Sigmoid colon (tissue), 6 donors: ENCODE measurements at regions not wholly inside any gene's neighbourhood (a gene's known extent, or its start where the extent isn't known, plus 50 kb on each side); places are given as distances from the start of the nearest gene placed in this dataset.

Experiments used
- DNase-seq: peaks from one replicate; pipeline ENCODE4 v3.0.0-alpha.2; 2019
- H3K27ac ChIP-seq, 4 donors: fragments of 200-600 bp; sonication (generic); one replicate each; pipeline ENCODE4 v1.5.1; 2016 to 2019; ENCODE audit warnings: mild to moderate bottlenecking in 1 of 4
- H3K27me3 ChIP-seq, 3 donors: fragments of 200-600 bp; sonication (generic); one replicate each; pipeline ENCODE4 v1.5.1; 2019; ENCODE audit warnings: mild to moderate bottlenecking in 1 of 3
- H3K36me3 ChIP-seq, 4 donors: fragments of 200-600 bp; sonication (generic); one replicate each; pipeline ENCODE4 v1.5.1; 2016 to 2019
- H3K4me1 ChIP-seq, 4 donors: fragments of 200-600 bp; sonication (generic); one replicate each; pipeline ENCODE4 v1.5.1; 2017 to 2019
- H3K4me3 ChIP-seq, 4 donors: fragments of 200-600 bp; sonication (generic); one replicate each; pipeline ENCODE4 v1.5.1; 2017 to 2019; ENCODE audit warnings: mild to moderate bottlenecking in 2 of 4, moderate library complexity in 1 of 4
- H3K9me3 ChIP-seq, 4 donors: fragments of 200-600 bp in 3 of 4; sonication (generic) in 3 of 4; one replicate each; pipeline versions ENCODE4 v1.5.1 to v1.6.1; 2013 to 2019
- EP300 ChIP-seq, 4 donors: sonication (generic); formaldehyde crosslinking; IDR thresholded peaks; one replicate each; pipeline ENCODE4 v1.6.1; 2017; ENCODE audit warnings: antibody characterized with exemption in 4 of 4
- POLR2A ChIP-seq, 2 donors: fragments of 450-650 bp; IDR thresholded peaks; one replicate each; pipeline ENCODE4 v1.6.1; 2016; ENCODE audit warnings: antibody characterized with exemption in 2 of 2, mild to moderate bottlenecking in 2 of 2, moderate library complexity in 2 of 2
- POLR2AphosphoS5 ChIP-seq, 4 donors: sonication (generic); formaldehyde crosslinking; IDR thresholded peaks; one replicate each; pipeline ENCODE4 v1.6.1; 2017; ENCODE audit warnings: antibody characterized with exemption in 4 of 4
- WGBS, 2 donors: extraction: QIAGEN DNeasy Blood & Tissue Kit; methylation state at CpG; one replicate each; pipeline ENCODE4 v1.1.7; 2013; 5-methylcytosine and 5-hydroxymethylcytosine counted together
- intact Hi-C: fragments of 100-400 bp; cut with DNase I; formaldehyde crosslinking; loops from one replicate; pipeline ENCODE4 v1.15.1; 2023
- TF ChIP-seq, protein P1 (sequence below), 4 experiments: fragments of 450-650 bp in 3 of 4; fragments of 200-600 bp in 1 of 4; IDR thresholded peaks; one replicate each; pipeline ENCODE4 v1.5.1; 2016 to 2019; ENCODE audit warnings: antibody characterized with exemption in 4 of 4, mild to moderate bottlenecking in 3 of 4, moderate library complexity in 2 of 4
- donor health status: healthy with polysubstance abuse.
- donor health status: healthy.

DNA sequence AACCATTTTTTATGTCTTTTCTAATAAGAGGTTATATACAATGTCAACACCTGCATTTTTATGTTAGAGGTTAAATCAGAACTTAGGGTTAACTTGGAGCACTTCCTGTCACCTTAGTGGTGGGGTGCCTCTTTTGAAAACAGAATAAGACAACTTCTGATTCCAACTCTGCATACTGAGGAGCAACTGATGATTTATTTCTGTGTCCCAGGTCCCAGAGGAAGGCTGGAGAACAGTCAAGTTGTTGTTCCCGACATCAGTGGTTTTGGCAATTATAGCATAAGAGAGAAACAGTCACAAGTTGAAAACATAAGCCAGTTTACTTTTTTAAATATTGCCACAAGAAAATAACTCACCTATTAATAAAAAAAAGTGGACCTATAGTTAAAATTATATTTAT lies 871.0 kb upstream of the ADAMTS5 start:
- Histone ChIP-seq H3K27ac (peak overlapping the region in 3 of 4 donors; percentile 1 to 22 (median 16)), H3K9me3 (no peaks in the 10 kb centered on the region), H3K4me1 (peaks cover 0 to 40% (median 17%) of the 10 kb centered on the region in 4 donors), H3K4me3 (no peak overlapping the region), H3K27me3 (no peaks in the 10 kb centered on the region), H3K36me3 (no peaks in the 10 kb centered on the region)
- 63 to 82% methylated on average over 1 of the region's 1 CpG for WGBS, 2 donors
- no peak for DNase-seq
- TF ChIP-seq POLR2AphosphoS5 (IDR thresholded peaks at IDR 0.05), result peak in 2 of 4 donors; percentile 48 to 57
- TF ChIP-seq, protein P1, sequence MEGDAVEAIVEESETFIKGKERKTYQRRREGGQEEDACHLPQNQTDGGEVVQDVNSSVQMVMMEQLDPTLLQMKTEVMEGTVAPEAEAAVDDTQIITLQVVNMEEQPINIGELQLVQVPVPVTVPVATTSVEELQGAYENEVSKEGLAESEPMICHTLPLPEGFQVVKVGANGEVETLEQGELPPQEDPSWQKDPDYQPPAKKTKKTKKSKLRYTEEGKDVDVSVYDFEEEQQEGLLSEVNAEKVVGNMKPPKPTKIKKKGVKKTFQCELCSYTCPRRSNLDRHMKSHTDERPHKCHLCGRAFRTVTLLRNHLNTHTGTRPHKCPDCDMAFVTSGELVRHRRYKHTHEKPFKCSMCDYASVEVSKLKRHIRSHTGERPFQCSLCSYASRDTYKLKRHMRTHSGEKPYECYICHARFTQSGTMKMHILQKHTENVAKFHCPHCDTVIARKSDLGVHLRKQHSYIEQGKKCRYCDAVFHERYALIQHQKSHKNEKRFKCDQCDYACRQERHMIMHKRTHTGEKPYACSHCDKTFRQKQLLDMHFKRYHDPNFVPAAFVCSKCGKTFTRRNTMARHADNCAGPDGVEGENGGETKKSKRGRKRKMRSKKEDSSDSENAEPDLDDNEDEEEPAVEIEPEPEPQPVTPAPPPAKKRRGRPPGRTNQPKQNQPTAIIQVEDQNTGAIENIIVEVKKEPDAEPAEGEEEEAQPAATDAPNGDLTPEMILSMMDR (IDR thresholded peaks at IDR 0.05), result no peak
- intact Hi-C loops, result loop anchor here (5.0 kb wide), 1 partner anchor 121 kb away; no protein-coding TSS in a partner anchor

DNA sequence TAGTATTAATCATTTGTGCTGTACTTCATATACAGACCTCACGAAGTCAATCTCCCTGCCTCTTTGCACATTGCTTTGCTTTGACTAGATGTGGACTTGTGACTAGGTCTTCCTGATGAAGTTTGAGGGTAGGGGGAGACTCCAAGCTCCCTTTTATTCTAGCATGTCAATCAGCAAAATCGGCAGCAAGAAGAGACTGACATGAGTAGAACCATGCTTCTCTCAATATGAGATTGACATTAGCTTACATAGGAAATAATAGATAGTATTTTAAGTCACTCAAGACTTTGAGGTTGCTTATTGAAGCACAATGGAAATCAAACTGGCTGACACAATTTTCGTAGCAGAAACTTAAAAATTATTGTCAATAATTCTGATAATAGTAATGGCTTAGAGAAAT lies 866.4 kb upstream of the ADAMTS5 start:
- Histone ChIP-seq H3K4me1 (peaks cover 0 to 22% (median 14%) of the 10 kb centered on the region in 4 donors), H3K36me3 (no peaks in the 10 kb centered on the region), H3K9me3 (no peaks in the 10 kb centered on the region), H3K4me3 (no peak overlapping the region), H3K27ac (peak overlapping the region in 1 of 4 donors; percentile 54), H3K27me3 (no peaks in the 10 kb centered on the region)
- DNase-seq, result no peak
- intact Hi-C loops, result no loop called here
- TF ChIP-seq, protein P1 (IDR thresholded peaks at IDR 0.05), result no peak
- TF ChIP-seq POLR2AphosphoS5 (IDR thresholded peaks at IDR 0.05) (no peak), EP300 (IDR thresholded peaks at IDR 0.05) (no peak), POLR2A (IDR thresholded peaks at IDR 0.05) (no peak)
- WGBS, 2 donors, result 56 to 68% methylated on average over 3 of the region's 3 CpGs

DNA sequence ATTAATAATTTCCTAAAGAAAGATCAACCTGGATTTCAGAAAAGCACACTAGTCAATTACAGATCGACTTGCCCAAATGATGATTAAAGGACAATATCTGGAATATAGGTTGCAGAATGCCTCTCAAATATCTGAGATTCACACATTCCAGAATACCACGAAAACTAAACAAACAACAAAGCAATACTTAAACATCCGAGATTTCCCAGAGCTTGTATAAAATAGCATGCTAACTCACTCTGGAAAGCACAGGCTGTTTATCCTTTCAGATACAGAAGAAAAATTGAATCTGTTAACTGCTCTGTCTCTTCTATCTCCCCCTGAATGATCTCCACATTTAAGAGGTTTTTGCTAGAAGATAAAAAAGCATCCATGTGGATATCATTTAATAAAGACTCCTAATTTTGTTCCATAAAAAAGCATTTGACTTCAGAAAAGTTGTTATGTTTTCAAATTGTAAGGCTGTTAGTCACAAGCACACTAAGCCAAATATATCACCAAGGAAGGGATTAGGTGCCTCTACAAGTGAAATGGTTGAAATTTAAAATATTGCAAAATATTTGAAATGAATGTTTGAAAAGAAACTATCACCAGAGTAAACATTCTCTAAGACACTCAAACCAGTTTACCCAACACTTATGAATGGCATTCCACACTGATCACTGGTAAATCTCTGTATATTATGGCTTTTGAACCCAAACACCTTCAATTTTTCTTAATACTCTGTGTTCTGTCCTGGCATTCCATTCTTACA lies 865.1 kb upstream of the ADAMTS5 start:
- intact Hi-C loops, result no loop called here
- no peak overlapping the region for H3K4me3 ChIP-seq
- H3K9me3 ChIP-seq, result no peaks in the 10 kb centered on the region
- 62 to 71% methylated on average over 3 of the region's 3 CpGs for WGBS, 2 donors
- peak overlapping the region in 1 of 4 donors; percentile 54 for H3K27ac ChIP-seq
- DNase-seq, result no peak
- no peaks in the 10 kb centered on the region for H3K27me3 ChIP-seq
- no peaks in the 10 kb centered on the region for H3K36me3 ChIP-seq
- peaks cover 0 to 14% (median 11%) of the 10 kb centered on the region in 4 donors for H3K4me1 ChIP-seq
- no peak for TF ChIP-seq POLR2A (IDR thresholded peaks at IDR 0.05)
- no peak for TF ChIP-seq EP300 (IDR thresholded peaks at IDR 0.05)
- TF ChIP-seq POLR2AphosphoS5 (IDR thresholded peaks at IDR 0.05), result no peak
- TF ChIP-seq, protein P1 (IDR thresholded peaks at IDR 0.05), result no peak

DNA sequence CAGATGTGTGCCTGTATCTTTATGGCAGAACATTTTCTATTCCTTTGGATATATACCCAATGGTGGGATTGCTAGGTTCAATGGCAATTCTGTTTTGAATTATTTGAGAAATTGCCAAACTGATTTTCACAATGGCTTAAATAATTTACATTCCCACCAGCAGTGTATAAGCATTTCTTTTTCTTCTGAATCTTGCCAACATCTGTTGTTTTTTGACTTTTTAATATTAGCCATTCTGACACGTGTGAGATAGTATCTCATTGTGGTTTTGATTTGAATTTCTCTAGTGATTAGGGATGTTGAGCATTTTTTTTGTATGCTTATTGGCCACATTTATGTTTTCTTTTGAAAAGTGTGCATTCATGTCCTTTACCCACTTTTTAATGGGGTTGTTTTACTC lies 864.3 kb upstream of the ADAMTS5 start:
- Histone ChIP-seq H3K36me3 (no peaks in the 10 kb centered on the region), H3K27me3 (no peaks in the 10 kb centered on the region), H3K27ac (no peak overlapping the region), H3K9me3 (no peaks in the 10 kb centered on the region), H3K4me1 (peaks cover 0 to 14% (median 11%) of the 10 kb centered on the region in 4 donors), H3K4me3 (no peak overlapping the region)
- no peak for DNase-seq
- no peak for TF ChIP-seq POLR2A (IDR thresholded peaks at IDR 0.05)
- TF ChIP-seq POLR2AphosphoS5 (IDR thresholded peaks at IDR 0.05), result no peak
- no peak for TF ChIP-seq EP300 (IDR thresholded peaks at IDR 0.05)
- TF ChIP-seq, protein P1 (IDR thresholded peaks at IDR 0.05), result no peak
- 0 to 47% methylated on average over 1 of the region's 1 CpG for WGBS, 2 donors
- intact Hi-C loops, result no loop called here
